ENCODE measurements at regions not wholly inside any gene's neighbourhood (a gene's known extent, or its start where the extent isn't known, plus 50 kb on each side); places are given as distances from the start of the nearest gene placed in this dataset.

DNA sequence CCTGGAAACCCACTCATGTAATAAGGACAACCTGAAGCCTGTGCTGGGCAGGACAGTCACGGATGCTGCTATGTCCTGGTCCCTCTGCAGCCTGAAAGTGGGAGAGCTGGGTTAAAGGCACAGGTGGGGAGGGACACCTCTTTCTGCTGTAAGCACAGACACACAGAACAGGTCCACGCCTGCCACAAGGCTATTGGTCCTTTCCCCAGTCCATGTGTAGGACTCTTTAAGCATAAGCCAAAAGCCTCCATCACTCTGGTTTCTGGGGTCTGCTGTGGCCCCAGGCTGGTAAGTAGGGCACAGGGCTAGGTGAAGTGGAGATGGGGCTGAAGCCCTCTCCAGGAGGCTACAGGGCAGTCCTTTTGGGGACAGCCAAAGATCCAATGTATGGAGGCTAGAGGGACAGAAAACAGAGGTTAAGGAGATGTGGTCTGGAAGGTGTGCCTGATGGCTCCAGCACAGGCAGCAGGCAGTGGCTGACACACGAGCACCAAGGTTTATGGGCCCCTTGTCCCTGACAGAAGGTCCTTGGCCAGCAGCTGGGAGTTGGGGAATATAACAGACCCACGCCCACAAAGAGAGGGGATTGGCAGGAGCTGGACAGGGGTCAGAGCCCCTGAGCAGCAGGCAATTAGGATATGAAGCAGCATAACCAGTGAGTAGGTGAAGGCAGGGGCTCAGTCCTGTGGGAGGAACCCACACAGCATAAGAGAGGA, 203.6 kb upstream of the MVB12B start (continued):
- TF ChIP-seq, protein P1, sequence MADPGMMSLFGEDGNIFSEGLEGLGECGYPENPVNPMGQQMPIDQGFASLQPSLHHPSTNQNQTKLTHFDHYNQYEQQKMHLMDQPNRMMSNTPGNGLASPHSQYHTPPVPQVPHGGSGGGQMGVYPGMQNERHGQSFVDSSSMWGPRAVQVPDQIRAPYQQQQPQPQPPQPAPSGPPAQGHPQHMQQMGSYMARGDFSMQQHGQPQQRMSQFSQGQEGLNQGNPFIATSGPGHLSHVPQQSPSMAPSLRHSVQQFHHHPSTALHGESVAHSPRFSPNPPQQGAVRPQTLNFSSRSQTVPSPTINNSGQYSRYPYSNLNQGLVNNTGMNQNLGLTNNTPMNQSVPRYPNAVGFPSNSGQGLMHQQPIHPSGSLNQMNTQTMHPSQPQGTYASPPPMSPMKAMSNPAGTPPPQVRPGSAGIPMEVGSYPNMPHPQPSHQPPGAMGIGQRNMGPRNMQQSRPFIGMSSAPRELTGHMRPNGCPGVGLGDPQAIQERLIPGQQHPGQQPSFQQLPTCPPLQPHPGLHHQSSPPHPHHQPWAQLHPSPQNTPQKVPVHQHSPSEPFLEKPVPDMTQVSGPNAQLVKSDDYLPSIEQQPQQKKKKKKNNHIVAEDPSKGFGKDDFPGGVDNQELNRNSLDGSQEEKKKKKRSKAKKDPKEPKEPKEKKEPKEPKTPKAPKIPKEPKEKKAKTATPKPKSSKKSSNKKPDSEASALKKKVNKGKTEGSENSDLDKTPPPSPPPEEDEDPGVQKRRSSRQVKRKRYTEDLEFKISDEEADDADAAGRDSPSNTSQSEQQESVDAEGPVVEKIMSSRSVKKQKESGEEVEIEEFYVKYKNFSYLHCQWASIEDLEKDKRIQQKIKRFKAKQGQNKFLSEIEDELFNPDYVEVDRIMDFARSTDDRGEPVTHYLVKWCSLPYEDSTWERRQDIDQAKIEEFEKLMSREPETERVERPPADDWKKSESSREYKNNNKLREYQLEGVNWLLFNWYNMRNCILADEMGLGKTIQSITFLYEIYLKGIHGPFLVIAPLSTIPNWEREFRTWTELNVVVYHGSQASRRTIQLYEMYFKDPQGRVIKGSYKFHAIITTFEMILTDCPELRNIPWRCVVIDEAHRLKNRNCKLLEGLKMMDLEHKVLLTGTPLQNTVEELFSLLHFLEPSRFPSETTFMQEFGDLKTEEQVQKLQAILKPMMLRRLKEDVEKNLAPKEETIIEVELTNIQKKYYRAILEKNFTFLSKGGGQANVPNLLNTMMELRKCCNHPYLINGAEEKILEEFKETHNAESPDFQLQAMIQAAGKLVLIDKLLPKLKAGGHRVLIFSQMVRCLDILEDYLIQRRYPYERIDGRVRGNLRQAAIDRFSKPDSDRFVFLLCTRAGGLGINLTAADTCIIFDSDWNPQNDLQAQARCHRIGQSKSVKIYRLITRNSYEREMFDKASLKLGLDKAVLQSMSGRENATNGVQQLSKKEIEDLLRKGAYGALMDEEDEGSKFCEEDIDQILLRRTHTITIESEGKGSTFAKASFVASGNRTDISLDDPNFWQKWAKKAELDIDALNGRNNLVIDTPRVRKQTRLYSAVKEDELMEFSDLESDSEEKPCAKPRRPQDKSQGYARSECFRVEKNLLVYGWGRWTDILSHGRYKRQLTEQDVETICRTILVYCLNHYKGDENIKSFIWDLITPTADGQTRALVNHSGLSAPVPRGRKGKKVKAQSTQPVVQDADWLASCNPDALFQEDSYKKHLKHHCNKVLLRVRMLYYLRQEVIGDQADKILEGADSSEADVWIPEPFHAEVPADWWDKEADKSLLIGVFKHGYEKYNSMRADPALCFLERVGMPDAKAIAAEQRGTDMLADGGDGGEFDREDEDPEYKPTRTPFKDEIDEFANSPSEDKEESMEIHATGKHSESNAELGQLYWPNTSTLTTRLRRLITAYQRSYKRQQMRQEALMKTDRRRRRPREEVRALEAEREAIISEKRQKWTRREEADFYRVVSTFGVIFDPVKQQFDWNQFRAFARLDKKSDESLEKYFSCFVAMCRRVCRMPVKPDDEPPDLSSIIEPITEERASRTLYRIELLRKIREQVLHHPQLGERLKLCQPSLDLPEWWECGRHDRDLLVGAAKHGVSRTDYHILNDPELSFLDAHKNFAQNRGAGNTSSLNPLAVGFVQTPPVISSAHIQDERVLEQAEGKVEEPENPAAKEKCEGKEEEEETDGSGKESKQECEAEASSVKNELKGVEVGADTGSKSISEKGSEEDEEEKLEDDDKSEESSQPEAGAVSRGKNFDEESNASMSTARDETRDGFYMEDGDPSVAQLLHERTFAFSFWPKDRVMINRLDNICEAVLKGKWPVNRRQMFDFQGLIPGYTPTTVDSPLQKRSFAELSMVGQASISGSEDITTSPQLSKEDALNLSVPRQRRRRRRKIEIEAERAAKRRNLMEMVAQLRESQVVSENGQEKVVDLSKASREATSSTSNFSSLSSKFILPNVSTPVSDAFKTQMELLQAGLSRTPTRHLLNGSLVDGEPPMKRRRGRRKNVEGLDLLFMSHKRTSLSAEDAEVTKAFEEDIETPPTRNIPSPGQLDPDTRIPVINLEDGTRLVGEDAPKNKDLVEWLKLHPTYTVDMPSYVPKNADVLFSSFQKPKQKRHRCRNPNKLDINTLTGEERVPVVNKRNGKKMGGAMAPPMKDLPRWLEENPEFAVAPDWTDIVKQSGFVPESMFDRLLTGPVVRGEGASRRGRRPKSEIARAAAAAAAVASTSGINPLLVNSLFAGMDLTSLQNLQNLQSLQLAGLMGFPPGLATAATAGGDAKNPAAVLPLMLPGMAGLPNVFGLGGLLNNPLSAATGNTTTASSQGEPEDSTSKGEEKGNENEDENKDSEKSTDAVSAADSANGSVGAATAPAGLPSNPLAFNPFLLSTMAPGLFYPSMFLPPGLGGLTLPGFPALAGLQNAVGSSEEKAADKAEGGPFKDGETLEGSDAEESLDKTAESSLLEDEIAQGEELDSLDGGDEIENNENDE (IDR thresholded peaks at IDR 0.05; ENCODE audit: insufficient replicate concordance, low read length) = no peak
- no peak for TF ChIP-seq RBBP5 (IDR thresholded peaks at IDR 0.05; ENCODE audit: borderline replicate concordance, low read depth, low read length)
- no peak for TF ChIP-seq CTBP2 (IDR thresholded peaks at IDR 0.05; ENCODE audit: borderline replicate concordance, insufficient read depth, insufficient read length, low read length)
- no peak for TF ChIP-seq KDM5A (IDR thresholded peaks at IDR 0.05; ENCODE audit: low read length)
- no peak for TF ChIP-seq ZNF274 (IDR thresholded peaks at IDR 0.05; ENCODE audit: borderline replicate concordance, extremely low read depth, low read length)
- TF ChIP-seq CBX5 (IDR thresholded peaks at IDR 0.05; ENCODE audit: low read depth, low read length) = no peak
- no peak for TF ChIP-seq CBX8 (IDR thresholded peaks at IDR 0.05; ENCODE audit: borderline replicate concordance, low read depth, low read length)
- no peak for TF ChIP-seq CHD1 (IDR thresholded peaks at IDR 0.05; ENCODE audit: low read depth, low read length)
